ENCODE measurements at regions not wholly inside any gene's neighbourhood (a gene's known extent, or its start where the extent isn't known, plus 50 kb on each side); places are given as distances from the start of the nearest gene placed in this dataset.

DNA sequence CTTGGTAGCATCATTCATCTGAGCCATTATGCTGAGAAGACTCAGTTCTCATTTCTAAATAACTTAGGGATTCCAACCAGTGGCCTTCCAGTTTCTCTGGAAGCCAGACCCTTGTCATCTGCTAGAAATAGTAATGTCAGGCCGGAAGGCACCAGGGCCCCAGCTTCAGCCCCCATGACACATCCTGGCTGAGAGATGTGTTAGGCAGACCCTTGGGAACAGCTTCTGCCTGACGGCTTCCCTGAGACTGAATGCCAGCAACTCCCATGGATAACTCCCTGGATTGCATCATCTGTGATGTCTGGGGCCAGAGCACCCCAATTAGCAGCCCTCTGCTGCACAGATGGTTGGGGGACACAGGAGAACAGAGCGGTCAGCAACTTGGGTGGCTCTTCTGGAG lies 583.5 kb upstream of the TBX3 start:
- no peaks in the 10 kb centered on the region for H3K36me3 Mint-ChIP-seq
- POLR2A ChIA-PET: no interaction called here
- no peak overlapping the region for H3K4me3 Mint-ChIP-seq
- CTCF ChIA-PET: no interaction called here
- DNase-seq: no peak
- no peaks in the 10 kb centered on the region for H3K4me1 Mint-ChIP-seq (ENCODE audit: low read depth)
- H3K9me3 Mint-ChIP-seq: peaks cover 6% of the 10 kb centered on the region
- intact Hi-C loops (cut with micrococcal nuclease): no loop called here
- H3K27me3 Mint-ChIP-seq: no peaks in the 10 kb centered on the region
- H3K27ac Mint-ChIP-seq: no peak overlapping the region

DNA sequence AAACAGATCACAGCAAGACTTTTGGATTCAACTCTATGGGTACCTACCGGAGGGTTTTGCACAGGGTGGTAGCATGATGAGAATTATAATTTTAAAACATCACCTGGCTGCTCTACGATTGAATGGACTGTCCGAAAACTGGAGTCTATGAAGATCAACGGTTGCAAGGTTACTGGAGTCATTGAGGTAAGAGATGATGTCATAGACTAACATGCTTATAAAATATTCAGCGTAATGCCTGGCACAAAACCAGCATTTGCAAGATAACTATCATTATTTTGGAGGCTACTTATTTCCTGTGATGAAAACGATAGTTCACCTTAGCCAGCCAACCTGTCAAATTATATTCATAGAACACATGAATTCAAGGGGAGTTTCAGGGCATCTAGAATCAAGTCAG lies 580.6 kb upstream of the TBX3 start:
- H3K36me3 Mint-ChIP-seq: no peaks in the 10 kb centered on the region
- intact Hi-C loops (cut with micrococcal nuclease): no loop called here
- H3K4me1 Mint-ChIP-seq (ENCODE audit: low read depth): no peaks in the 10 kb centered on the region
- CTCF ChIA-PET: no interaction called here
- H3K27me3 Mint-ChIP-seq: no peaks in the 10 kb centered on the region
- DNase-seq: no peak
- peaks cover 4% of the 10 kb centered on the region for H3K9me3 Mint-ChIP-seq
- POLR2A ChIA-PET: no interaction called here
- no peak overlapping the region for H3K27ac Mint-ChIP-seq
- H3K4me3 Mint-ChIP-seq: no peak overlapping the region

DNA sequence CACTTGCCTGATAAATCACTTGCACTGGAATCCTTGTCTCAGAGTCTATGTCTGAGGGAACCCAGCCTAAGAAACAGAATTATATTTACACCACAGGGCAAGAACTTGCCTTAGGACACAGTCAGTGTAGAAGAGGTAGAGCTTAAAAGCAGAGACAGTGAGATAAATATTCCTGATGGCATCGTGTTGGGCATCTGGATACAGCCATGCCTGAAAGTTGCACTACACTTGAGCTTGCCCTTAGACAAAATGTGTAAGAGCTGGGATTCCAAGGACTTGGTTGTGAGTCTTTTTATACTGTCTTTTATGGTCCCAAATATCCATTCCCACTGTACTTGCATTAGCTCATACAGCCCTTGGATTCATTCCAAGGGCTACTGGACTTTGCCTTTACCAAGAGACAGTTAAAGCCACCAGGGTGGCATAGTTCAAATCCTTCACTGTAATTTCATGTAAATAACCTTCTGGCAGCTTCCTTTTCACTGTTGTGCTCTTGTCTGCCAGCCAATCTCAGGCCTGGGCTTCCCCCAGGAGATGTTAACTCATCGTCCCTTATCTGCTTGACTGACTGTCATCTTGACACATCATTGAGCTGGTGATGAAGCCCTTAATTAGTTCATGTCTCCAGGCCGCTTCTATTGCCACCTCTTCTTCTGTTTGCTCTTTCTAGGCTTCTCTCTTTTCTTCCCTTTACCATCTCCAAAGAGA lies 577.9 kb upstream of the TBX3 start:
- Mint-ChIP-seq H3K4me1 (ENCODE audit: low read depth) (no peaks in the 10 kb centered on the region), H3K36me3 (no peaks in the 10 kb centered on the region), H3K27me3 (no peaks in the 10 kb centered on the region), H3K27ac (no peak overlapping the region), H3K9me3 (peaks cover 8% of the 10 kb centered on the region), H3K4me3 (no peak overlapping the region)
- no peak for DNase-seq
- intact Hi-C loops (cut with micrococcal nuclease): no loop called here
- ChIA-PET POLR2A (no interaction called here), CTCF (no interaction called here)

DNA sequence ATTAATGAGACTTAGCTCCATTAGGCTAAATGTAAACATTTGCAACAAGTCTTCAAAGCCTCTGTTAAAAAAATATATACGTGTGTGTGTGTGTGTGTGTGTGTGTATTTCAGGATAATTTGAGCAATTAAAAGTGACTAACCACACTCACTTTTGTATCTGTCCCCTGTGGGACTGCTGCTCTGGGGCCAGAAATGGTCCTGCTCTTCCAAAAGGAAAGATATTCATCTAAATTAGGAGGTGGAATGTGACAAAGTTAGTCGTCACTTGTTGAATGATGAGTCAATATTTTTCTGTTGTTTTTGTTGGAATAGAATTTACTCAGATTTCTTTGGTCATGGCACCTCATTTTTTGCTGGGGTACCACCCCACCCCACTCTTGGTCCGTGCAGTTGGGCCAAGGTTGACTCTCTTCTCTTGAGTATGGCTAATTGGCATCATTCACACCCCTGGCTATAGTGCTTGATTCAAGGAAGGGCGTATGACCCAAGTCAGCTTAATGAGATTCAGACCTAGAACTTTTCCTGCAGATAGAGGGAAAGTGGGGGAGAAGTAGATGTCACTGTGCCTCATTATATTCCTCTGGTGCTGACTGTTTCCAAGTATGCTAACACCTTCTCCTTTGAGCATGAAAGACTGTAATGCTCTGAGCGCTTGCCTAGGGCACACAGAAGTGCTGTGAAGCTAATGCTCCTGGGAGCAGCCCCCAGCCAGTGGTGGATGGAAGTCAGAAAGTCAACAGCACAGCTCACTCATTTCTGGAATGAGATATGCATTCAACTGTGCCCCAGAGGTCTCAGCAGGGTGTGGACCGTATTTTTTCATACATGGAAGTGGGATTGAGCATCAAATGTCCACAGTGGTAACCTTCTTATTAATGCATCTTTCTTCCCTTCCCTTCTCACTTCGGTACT lies 577.0 kb upstream of the TBX3 start:
- Mint-ChIP-seq H3K9me3 (peaks cover 8% of the 10 kb centered on the region), H3K4me3 (no peak overlapping the region), H3K27ac (no peak overlapping the region), H3K36me3 (no peaks in the 10 kb centered on the region), H3K27me3 (no peaks in the 10 kb centered on the region), H3K4me1 (ENCODE audit: low read depth) (no peaks in the 10 kb centered on the region)
- no peak for DNase-seq
- ChIA-PET POLR2A (no interaction called here), CTCF (no interaction called here)
- intact Hi-C loops (cut with micrococcal nuclease): no loop called here

DNA sequence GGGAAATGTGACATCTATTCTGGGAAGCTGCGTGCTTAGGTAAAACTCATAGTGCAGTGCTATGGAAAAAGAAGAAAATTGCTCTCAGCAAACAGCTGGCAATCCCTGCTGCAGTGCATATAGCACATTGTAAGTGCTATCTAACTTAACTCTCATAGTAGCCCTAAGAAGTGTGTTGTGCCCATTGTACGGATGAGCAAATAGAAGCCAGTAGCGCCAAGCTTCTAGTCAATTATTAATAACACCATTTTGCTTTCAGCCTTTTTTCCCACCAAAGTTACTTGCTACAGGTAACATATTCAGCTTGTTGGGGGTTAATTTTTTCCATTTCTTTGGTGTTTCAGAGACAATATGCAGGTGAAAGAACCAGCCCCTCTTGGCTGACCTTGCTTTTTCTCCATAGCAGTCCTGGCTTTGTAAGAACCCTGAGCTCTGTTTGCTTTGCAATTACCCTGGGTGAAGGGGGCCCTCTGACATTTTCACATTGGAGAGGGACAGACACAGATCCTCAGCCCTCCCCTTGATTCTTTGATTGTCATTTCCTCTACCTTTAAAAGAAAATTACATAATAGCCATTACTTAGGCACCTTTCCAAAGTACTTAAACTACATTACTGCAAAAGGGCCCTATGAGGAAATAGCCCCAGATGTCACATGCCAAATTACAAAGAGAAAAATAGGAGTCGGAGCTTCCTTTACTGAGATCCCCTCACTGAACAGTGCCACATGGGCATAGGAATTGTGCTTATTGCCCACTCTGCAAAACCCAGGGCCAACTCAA lies 576.2 kb upstream of the TBX3 start:
- Mint-ChIP-seq H3K36me3 (no peaks in the 10 kb centered on the region), H3K9me3 (peaks cover 7% of the 10 kb centered on the region), H3K4me1 (ENCODE audit: low read depth) (no peaks in the 10 kb centered on the region), H3K27ac (no peak overlapping the region), H3K27me3 (no peaks in the 10 kb centered on the region), H3K4me3 (no peak overlapping the region)
- POLR2A ChIA-PET: no interaction called here
- CTCF ChIA-PET: no interaction called here
- DNase-seq: no peak
- intact Hi-C loops (cut with micrococcal nuclease): no loop called here

DNA sequence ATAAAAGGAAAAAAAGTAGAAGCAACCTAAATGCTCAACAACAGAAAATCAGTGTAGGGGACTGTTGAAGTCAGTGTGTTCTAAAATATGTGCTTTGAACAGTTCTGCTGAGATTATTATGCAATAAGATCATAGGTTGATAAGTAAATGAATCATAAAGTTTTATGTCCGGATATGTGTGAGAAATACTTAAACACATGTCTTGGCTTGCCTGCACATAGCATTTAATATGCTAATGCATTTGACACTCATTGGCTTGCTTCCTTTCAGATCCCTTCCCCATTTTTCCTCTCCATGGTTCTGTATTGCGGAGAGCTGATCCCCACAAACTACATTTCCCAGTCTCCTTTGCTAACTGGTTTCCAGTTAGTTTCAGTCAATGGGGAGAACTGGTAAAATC lies 573.8 kb upstream of the TBX3 start:
- ChIA-PET CTCF (no interaction called here), POLR2A (no interaction called here)
- Mint-ChIP-seq H3K27ac (no peak overlapping the region), H3K27me3 (no peaks in the 10 kb centered on the region), H3K4me1 (ENCODE audit: low read depth) (no peaks in the 10 kb centered on the region), H3K9me3 (peaks cover 9% of the 10 kb centered on the region), H3K4me3 (no peak overlapping the region), H3K36me3 (no peaks in the 10 kb centered on the region)
- intact Hi-C loops (cut with micrococcal nuclease): no loop called here
- DNase-seq: no peak

DNA sequence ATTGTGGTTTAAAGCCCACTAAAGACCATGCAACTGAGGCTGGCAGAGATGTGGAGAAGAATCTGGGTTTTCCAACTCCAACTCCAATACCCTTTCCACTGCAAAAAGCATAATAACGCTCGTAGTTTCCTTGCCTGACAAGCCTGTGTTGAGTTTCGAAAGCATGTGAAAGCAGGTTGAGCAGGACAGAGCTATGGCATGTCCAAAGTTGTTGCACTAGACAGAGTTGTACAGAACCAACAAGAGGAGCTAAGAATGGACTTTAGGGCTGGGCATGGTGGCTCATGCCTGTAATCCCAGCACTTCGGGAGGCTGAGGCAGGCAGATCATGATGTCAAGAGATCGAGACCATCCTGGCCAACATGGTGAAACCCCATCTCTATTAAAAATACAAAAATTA lies 572.0 kb upstream of the TBX3 start:
- intact Hi-C loops (cut with micrococcal nuclease): no loop called here
- Mint-ChIP-seq H3K4me1 (ENCODE audit: low read depth) (no peaks in the 10 kb centered on the region), H3K4me3 (no peak overlapping the region), H3K9me3 (peaks cover 14% of the 10 kb centered on the region), H3K36me3 (no peaks in the 10 kb centered on the region), H3K27ac (no peak overlapping the region), H3K27me3 (no peaks in the 10 kb centered on the region)
- ChIA-PET POLR2A (no interaction called here), CTCF (no interaction called here)
- DNase-seq: no peak

DNA sequence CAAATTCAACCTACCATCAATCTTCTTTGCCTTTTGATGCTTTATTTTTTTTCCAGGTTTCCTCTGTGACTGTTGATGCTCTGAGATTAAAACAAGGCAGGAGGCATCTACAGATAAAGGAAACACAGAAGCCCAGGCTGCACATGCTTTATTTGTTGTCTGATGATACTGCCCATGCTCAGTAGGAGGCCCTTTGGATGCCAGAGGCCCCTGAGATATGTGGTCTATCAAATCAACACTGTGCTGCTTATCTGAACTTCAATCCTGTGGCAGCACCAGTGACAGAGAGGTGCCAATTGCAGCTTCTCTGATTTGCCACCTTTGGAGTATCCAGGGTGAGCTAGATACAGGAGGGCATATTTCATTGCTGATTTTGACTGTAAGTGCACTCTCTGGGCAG lies 571.3 kb upstream of the TBX3 start:
- intact Hi-C loops (cut with micrococcal nuclease): no loop called here
- Mint-ChIP-seq H3K4me3 (no peak overlapping the region), H3K4me1 (ENCODE audit: low read depth) (no peaks in the 10 kb centered on the region)

DNA sequence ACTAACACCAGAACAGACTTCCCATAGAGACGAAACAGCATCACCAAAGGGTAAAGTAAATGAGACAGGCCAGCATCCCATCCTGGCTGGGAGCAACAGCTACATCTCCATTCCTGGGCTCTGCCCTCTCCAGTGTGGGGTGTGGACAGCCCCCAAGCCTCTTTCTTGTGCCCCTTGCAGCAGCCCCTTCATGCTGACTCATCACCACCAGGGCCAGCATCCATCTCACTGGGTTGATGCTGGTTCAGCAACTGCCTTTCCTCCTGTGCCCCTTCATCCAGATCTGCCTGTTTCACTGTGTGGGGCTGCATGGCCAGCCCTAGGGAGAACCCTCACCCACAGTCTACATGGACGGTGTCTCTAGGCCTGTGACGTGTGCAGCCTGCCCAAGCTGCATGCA lies 569.1 kb upstream of the TBX3 start:
- H3K27ac Mint-ChIP-seq: no peak overlapping the region
- no peak for DNase-seq
- no peaks in the 10 kb centered on the region for H3K36me3 Mint-ChIP-seq
- no peaks in the 10 kb centered on the region for H3K4me1 Mint-ChIP-seq (ENCODE audit: low read depth)
- ChIA-PET POLR2A (no interaction called here), CTCF (no interaction called here)
- no peaks in the 10 kb centered on the region for H3K27me3 Mint-ChIP-seq
- H3K9me3 Mint-ChIP-seq: peaks cover 12% of the 10 kb centered on the region
- H3K4me3 Mint-ChIP-seq: no peak overlapping the region
- intact Hi-C loops (cut with micrococcal nuclease): no loop called here

More for the DNA sequence above, 571.3 kb upstream of the TBX3 start:
- ChIA-PET CTCF (no interaction called here), POLR2A (no interaction called here)
- no peak for DNase-seq
- Mint-ChIP-seq H3K27me3 (no peaks in the 10 kb centered on the region), H3K27ac (no peak overlapping the region), H3K9me3 (peaks cover 14% of the 10 kb centered on the region), H3K36me3 (no peaks in the 10 kb centered on the region)

DNA sequence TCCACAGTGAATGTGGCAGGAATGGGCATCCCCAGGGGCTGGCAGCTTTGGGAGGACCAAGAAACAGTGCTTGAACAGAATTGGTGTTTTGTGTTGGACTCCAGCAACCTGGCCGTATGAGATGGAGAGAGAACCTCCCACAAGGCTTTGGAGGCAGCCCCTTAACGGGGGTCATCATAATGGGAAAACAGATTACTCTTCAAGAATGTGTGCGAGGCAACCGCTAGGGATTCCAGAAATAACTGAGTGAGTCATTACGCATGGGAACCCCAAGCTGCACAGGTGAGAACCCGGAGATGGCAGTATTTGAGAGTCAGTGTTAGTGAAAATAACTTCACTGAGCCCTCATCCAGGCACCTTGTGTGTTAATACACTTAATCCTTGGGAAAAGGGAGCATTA lies 567.8 kb upstream of the TBX3 start:
- POLR2A ChIA-PET: no interaction called here
- DNase-seq: no peak
- Mint-ChIP-seq H3K27ac (no peak overlapping the region), H3K9me3 (peaks cover 10% of the 10 kb centered on the region), H3K36me3 (no peaks in the 10 kb centered on the region), H3K4me3 (no peak overlapping the region), H3K4me1 (ENCODE audit: low read depth) (no peaks in the 10 kb centered on the region), H3K27me3 (no peaks in the 10 kb centered on the region)
- intact Hi-C loops (cut with micrococcal nuclease): no loop called here
- CTCF ChIA-PET: no interaction called here

DNA sequence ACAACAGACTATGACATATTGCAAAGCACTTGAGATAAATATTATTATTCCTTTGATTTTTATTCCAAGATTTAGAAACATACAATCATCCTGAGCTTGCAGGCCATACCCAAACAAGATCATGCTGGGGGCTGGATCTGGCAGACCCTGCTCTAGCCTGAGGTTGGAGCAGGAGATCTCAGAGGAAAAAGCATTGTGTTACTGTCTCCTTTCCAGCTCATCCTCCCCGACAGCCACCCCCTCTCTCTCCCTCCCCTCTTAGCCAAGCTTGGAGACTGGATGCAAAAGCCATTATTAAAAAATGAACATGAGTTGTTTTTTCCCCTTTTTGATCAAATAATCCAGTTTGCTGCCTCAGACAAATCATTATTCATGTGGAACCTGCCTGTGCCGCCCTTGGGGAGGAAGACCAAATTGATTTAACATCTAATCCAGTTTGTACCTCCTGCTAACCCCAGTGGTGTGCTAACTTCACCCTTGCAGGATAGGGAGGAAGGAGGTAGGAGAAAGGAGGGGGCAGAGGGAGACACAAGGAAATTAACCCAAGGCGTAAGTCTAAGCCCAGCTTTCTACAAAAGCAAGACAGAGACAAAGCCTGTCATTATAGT lies 565.8 kb upstream of the TBX3 start:
- POLR2A ChIA-PET: no interaction called here
- no peaks in the 10 kb centered on the region for H3K27me3 Mint-ChIP-seq
- no peak for DNase-seq
- H3K4me3 Mint-ChIP-seq: no peak overlapping the region
- peaks cover 10% of the 10 kb centered on the region for H3K9me3 Mint-ChIP-seq
- H3K36me3 Mint-ChIP-seq: no peaks in the 10 kb centered on the region
- intact Hi-C loops (cut with micrococcal nuclease): no loop called here
- CTCF ChIA-PET: no interaction called here
- no peaks in the 10 kb centered on the region for H3K4me1 Mint-ChIP-seq (ENCODE audit: low read depth)
- no peak overlapping the region for H3K27ac Mint-ChIP-seq

DNA sequence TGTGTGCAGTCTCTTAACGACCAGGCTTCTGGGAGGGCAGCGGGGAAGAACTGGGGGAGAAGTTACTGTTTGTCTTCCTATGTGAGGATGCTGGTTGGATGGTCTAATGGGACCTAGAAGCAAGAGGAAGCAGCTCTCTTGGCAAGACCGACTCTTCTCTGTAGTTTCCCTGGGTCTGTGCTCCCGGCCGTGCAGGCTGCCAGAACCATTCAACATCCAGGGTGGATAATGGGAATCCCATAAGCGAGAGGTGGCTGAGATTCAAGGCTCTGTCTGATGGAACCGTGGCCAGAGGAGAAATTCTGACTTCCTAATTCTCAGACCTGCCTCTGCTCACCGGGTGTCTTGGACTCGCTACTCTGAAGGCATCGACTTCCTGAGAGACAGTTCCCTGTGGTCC lies 561.0 kb upstream of the TBX3 start:
- no peak overlapping the region for H3K4me3 Mint-ChIP-seq
- H3K9me3 Mint-ChIP-seq: peaks cover 2% of the 10 kb centered on the region
- no peaks in the 10 kb centered on the region for H3K4me1 Mint-ChIP-seq (ENCODE audit: low read depth)
- intact Hi-C loops (cut with micrococcal nuclease): no loop called here
- DNase-seq: no peak
- ChIA-PET CTCF (no interaction called here), POLR2A (no interaction called here)
- H3K36me3 Mint-ChIP-seq: no peaks in the 10 kb centered on the region
- H3K27me3 Mint-ChIP-seq: no peaks in the 10 kb centered on the region
- no peak overlapping the region for H3K27ac Mint-ChIP-seq
